H1 (cell line): ENCODE measurements at regions not wholly inside any gene's neighbourhood (a gene's known extent, or its start where the extent isn't known, plus 50 kb on each side); places are given as distances from the start of the nearest gene placed in this dataset.

Experiments used
- ATF3 ChIP-seq: IDR thresholded peaks from 2 replicates; pipeline ENCODE4 v1.6.1; 2011; ENCODE audit warnings: low read depth, mild to moderate bottlenecking, low read length; ENCODE audit not compliant: insufficient read depth
- BCL11A ChIP-seq, 2 experiments: IDR thresholded peaks; one replicate each; pipeline ENCODE4 v1.6.1; 2011; ENCODE audit warnings: low read depth in 2 of 2, low read length in 2 of 2, mild to moderate bottlenecking in 2 of 2
- CBX8 ChIP-seq: fragments of 300-800, 300-1000 bp; sonication (generic); IDR thresholded peaks from 2 replicates; pipeline ENCODE4 v1.7.1; 2016; ENCODE audit warnings: low read depth, low read length, borderline replicate concordance
- CEBPB ChIP-seq: IDR thresholded peaks from 2 replicates; pipeline ENCODE4 v1.6.1; 2012; ENCODE audit warnings: low read depth, low read length
- EGR1 ChIP-seq: IDR thresholded peaks from 2 replicates; pipeline ENCODE4 v1.6.1; 2011; ENCODE audit warnings: low read depth, low read length, borderline replicate concordance
- EP300 ChIP-seq, 2 experiments: IDR thresholded peaks; 1 replicate in 1 of 2; 2 replicates in 1 of 2; pipeline ENCODE4 v1.6.1; 2011 to 2012; ENCODE audit warnings: low read depth in 2 of 2, low read length in 2 of 2, mild to moderate bottlenecking in 2 of 2, borderline replicate concordance in 1 of 2, inconsistent platforms in 1 of 2, moderate library complexity in 1 of 2
- EZH2 ChIP-seq: fragments of 200-600 bp; sonication (generic); IDR thresholded peaks from 2 replicates; pipeline ENCODE4 v1.7.1; 2012; ENCODE audit warnings: low read depth, mild to moderate bottlenecking, moderate library complexity, low read length, inconsistent platforms; ENCODE audit not compliant: severe bottlenecking
- HDAC2 ChIP-seq, 2 experiments: fragments of 300-600 bp in 1 of 2; sonication (generic) in 1 of 2; IDR thresholded peaks; 2 replicates each; pipeline ENCODE4 v1.6.1; 2011 to 2012; ENCODE audit warnings: low read depth in 2 of 2, low read length in 2 of 2, mild to moderate bottlenecking in 2 of 2, moderate library complexity in 2 of 2, borderline replicate concordance in 1 of 2, inconsistent platforms in 1 of 2
- KDM1A ChIP-seq: fragments of 200-600, 300-600 bp; sonication (generic); IDR thresholded peaks from 2 replicates; pipeline ENCODE4 v1.7.1; 2016; ENCODE audit warnings: mild to moderate bottlenecking, low read length, borderline replicate concordance
- KDM4A ChIP-seq: IDR thresholded peaks from one replicate; pipeline ENCODE4 v1.7.1; 2012; ENCODE audit warnings: low read depth, mild to moderate bottlenecking, moderate library complexity, low read length, inconsistent platforms; ENCODE audit not compliant: severe bottlenecking
- NANOG ChIP-seq: IDR thresholded peaks from 2 replicates; pipeline ENCODE4 v1.6.1; 2011; ENCODE audit warnings: low read length, low read depth, mild to moderate bottlenecking, inconsistent platforms; ENCODE audit not compliant: insufficient read depth, poor library complexity, severe bottlenecking
- POLR2AphosphoS5 ChIP-seq: IDR thresholded peaks from 2 replicates; pipeline ENCODE4 v1.6.1; 2011; ENCODE audit warnings: low read depth, low read length
- RXRA ChIP-seq: IDR thresholded peaks from 2 replicates; pipeline ENCODE4 v1.6.1; 2011; ENCODE audit warnings: low read depth, mild to moderate bottlenecking, low read length, moderate library complexity; ENCODE audit not compliant: insufficient read depth
- SIN3A ChIP-seq, 2 experiments: IDR thresholded peaks in 1 of 2; conservative IDR thresholded peaks in 1 of 2; 2 replicates each; pipeline ENCODE4 v1.6.1; 2011 to 2012; ENCODE audit warnings: low read length in 2 of 2, improper control_type of control experiment in 1 of 2, low read depth in 1 of 2, mild to moderate bottlenecking in 1 of 2
- SIRT6 ChIP-seq: IDR thresholded peaks from one replicate; pipeline ENCODE4 v1.7.1; 2012; ENCODE audit warnings: low read length, inconsistent platforms
- SP1 ChIP-seq: IDR thresholded peaks from 2 replicates; pipeline ENCODE4 v1.6.1; 2011; ENCODE audit warnings: low read depth, low read length
- SP4 ChIP-seq: IDR thresholded peaks from 2 replicates; pipeline ENCODE4 v1.6.1; 2012; ENCODE audit warnings: low read length, inconsistent platforms
- TAF7 ChIP-seq: optimal IDR thresholded peaks from 2 replicates; pipeline ENCODE3; 2011; ENCODE audit warnings: low read depth, mild to moderate bottlenecking, inconsistent platforms, low read length, moderate library complexity, borderline replicate concordance
- TBP ChIP-seq: IDR thresholded peaks from 2 replicates; pipeline ENCODE4 v1.6.1; 2011; ENCODE audit warnings: low read depth, low read length, improper control_type of control experiment
- TCF12 ChIP-seq: IDR thresholded peaks from 2 replicates; pipeline ENCODE4 v1.6.1; 2011; ENCODE audit warnings: low read depth, mild to moderate bottlenecking, low read length
- TEAD4 ChIP-seq: IDR thresholded peaks from 2 replicates; pipeline ENCODE4 v1.6.1; 2012; ENCODE audit warnings: low read depth, low read length, inconsistent platforms, mixed read lengths
- YY1 ChIP-seq: IDR thresholded peaks from 2 replicates; pipeline ENCODE4 v1.6.1; 2011; ENCODE audit warnings: low read depth, mild to moderate bottlenecking, low read length

DNA sequence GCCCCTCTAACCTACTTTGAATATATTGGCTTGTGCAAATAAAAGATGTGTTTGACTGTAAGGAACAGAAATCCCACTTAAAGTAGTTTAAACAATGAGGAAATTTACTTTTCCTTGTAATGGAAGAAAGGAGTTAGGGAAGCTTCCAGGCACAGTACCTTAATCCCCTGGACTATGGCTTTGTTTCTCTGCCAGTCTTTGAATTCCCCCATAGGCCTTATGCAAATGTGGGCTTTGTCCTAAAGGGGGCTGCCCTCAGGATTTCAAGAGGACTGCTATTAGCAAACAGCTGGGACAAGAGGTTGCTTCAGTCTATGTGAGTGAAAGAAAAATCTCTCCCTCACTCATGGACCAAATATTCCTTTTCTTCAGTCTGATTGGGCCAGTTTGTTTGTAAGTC lies 255.1 kb upstream of the THSD7B start (continued):
- TF ChIP-seq TBP (no peak), POLR2AphosphoS5 (peak; percentile 72; the same call in 1 of the 2 replicates), SP4 (no peak), SIRT6 (no peak), TEAD4 (peak; percentile 58; the same call in 1 of the 2 replicates), SIN3A (conservative IDR thresholded peaks at IDR 0.05 in 1 of 2, IDR thresholded peaks at IDR 0.05 in 1 of 2; ENCODE audit: low read depth in 1 of 2, low read length in 2 of 2) (0 out of 4 replicates have a peak, but pooled peaks of 1 of the 2 experiments have one; percentile 35), RXRA (no peak), EP300 (IDR thresholded peaks at IDR 0.05; ENCODE audit: borderline replicate concordance in 1 of 2, low read depth in 2 of 2, low read length in 2 of 2) (peak in 1 of 2 experiments; percentile 71; a peak in 1 of 3 replicates), KDM4A (no peak), NANOG (peak; percentile 62), TAF7 (no peak), BCL11A (IDR thresholded peaks at IDR 0.05; ENCODE audit: low read depth in 2 of 2, low read length in 2 of 2) (peak; percentile 2 to 32), HDAC2 (IDR thresholded peaks at IDR 0.05; ENCODE audit: borderline replicate concordance in 1 of 2, low read depth in 2 of 2, low read length in 2 of 2) (0 out of 4 replicates have a peak, but pooled peaks of 1 of the 2 experiments have one; percentile 52), SP1 (peak; percentile 67; the same call in 1 of the 2 replicates), CEBPB (peak; percentile 64), EGR1 (peak; percentile 40; the same call in 1 of the 2 replicates), KDM1A (no peak), ATF3 (no peak), YY1 (0 out of 2 replicates have a peak, but pooled peaks have one; percentile 40), TCF12 (peak; percentile 92; the same call in 1 of the 2 replicates), CBX8 (no peak), EZH2 (no peak)
